B cell (primary cell): ENCODE measurements at regions not wholly inside any gene's neighbourhood (a gene's known extent, or its start where the extent isn't known, plus 50 kb on each side); places are given as distances from the start of the nearest gene placed in this dataset.

Experiments used
- CTCF ChIP-seq: fragments of 200-600 bp; IDR thresholded peaks from one replicate; pipeline ENCODE4 v1.8.0; 2022; ENCODE audit warnings: antibody characterized with exemption, mild to moderate bottlenecking
- EZH2 ChIP-seq: IDR thresholded peaks from 2 replicates; pipeline ENCODE4 v1.6.1; 2012; ENCODE audit warnings: borderline replicate concordance, low read depth, mild to moderate bottlenecking, moderate library complexity, low read length; ENCODE audit not compliant: insufficient read depth, poor library complexity, severe bottlenecking

- TF ChIP-seq CTCF: no peak
- no peak for TF ChIP-seq EZH2
These were observed 397.6 kb upstream of the RGMA start for GRCh38 chr15:93486407-93487117.
